H1 (cell line): ENCODE measurements at regions not wholly inside any gene's neighbourhood (a gene's known extent, or its start where the extent isn't known, plus 50 kb on each side); places are given as distances from the start of the nearest gene placed in this dataset.

ENCODE experiments used
- CTCF ChIA-PET: fragments of 300-600 bp; sonication (Branson Sonifier 250); formaldehyde crosslinking; loops from one replicate; lab custom pipeline; 2021; ENCODE audit not compliant: partially characterized antibody; lab: Charles Lee
- POLR2A ChIA-PET: fragments of 300-600 bp; sonication (Branson Sonifier 250); formaldehyde crosslinking; loops from one replicate; lab custom pipeline; 2021; ENCODE audit warnings: inconsistent platforms; ENCODE audit not compliant: partially characterized antibody; lab: Charles Lee
- DNase-seq, 2 experiments: peaks; one replicate each; pipeline versions ENCODE4 v3.0.0 to v3.0.0-alpha.2; 2010 to 2022; ENCODE audit warnings: low spot score in 2 of 2, low read depth in 1 of 2, mixed read lengths in 1 of 2
- FAIRE-seq: peaks from 2 replicates; lab custom pipeline; 2011; peaks lifted over from hg19 to GRCh38; lab: Jason Lieb, UNC
- H2AFZ ChIP-seq: 2 replicates; pipeline ENCODE4 v1.8.1; 2012; ENCODE audit warnings: low read length, inconsistent platforms
- H2AK5ac ChIP-seq: 2 replicates; pipeline ENCODE4 v1.6.1; 2013; ENCODE audit warnings: low read depth, low read length
- H2BK120ac ChIP-seq: replicated peaks from 2 replicates; pipeline ENCODE3; 2013; ENCODE audit warnings: low read depth, low read length, inconsistent platforms
- H2BK12ac ChIP-seq: 2 replicates; pipeline ENCODE4 v1.6.1; 2013; ENCODE audit warnings: low read depth, low read length
- H2BK15ac ChIP-seq: 2 replicates; pipeline ENCODE4 v1.6.1; 2013; ENCODE audit warnings: low read length
- H2BK20ac ChIP-seq: 2 replicates; pipeline ENCODE4 v1.6.1; 2013; ENCODE audit warnings: low read length
- H2BK5ac ChIP-seq: 2 replicates; pipeline ENCODE4 v1.6.1; 2013; ENCODE audit warnings: low read depth, low read length
- H3K14ac ChIP-seq: 2 replicates; pipeline ENCODE4 v1.6.1; 2013; ENCODE audit warnings: inconsistent platforms; ENCODE audit not compliant: insufficient read length
- H3K18ac ChIP-seq: 2 replicates; pipeline ENCODE4 v1.6.1; 2013; ENCODE audit warnings: low read length; ENCODE audit errors: extremely low read depth
- H3K23ac ChIP-seq: 2 replicates; pipeline ENCODE4 v1.6.1; 2013; ENCODE audit warnings: inconsistent platforms; ENCODE audit not compliant: insufficient read length
- H3K23me2 ChIP-seq: 2 replicates; pipeline ENCODE4 v1.6.1; 2013; ENCODE audit warnings: low read depth, low read length
- H3K27ac ChIP-seq: 2 replicates; pipeline ENCODE4 v1.6.1; 2011; ENCODE audit warnings: low read depth, low read length, inconsistent platforms
- H3K27me3 ChIP-seq, 4 experiments: replicated peaks in 1 of 4; 1 replicate in 1 of 4; 2 replicates in 3 of 4; pipeline versions ENCODE4 v1.6.1 to v1.8.1; 2011 to 2013; ENCODE audit warnings: low read length in 3 of 4, mild to moderate bottlenecking in 3 of 4, inconsistent platforms in 2 of 4, mixed read lengths in 2 of 4, moderate library complexity in 1 of 4; ENCODE audit not compliant: control insufficient read depth in 3 of 4, insufficient read depth in 3 of 4; ENCODE audit errors: extremely low read depth in 1 of 4
- H3K36me3 ChIP-seq, 4 experiments: 2 replicates each; pipeline versions ENCODE4 v1.6.1 to v1.8.1; 2011 to 2013; ENCODE audit warnings: mild to moderate bottlenecking in 4 of 4, low read length in 3 of 4, moderate library complexity in 2 of 4, control low read depth in 1 of 4, inconsistent platforms in 1 of 4; ENCODE audit not compliant: insufficient read depth in 4 of 4, control insufficient read depth in 2 of 4
- H3K4ac ChIP-seq: replicated peaks from 2 replicates; pipeline ENCODE3; 2013; ENCODE audit warnings: low read length, low read depth, mixed read lengths, inconsistent platforms; ENCODE audit not compliant: insufficient read length
- H3K4me1 ChIP-seq, 4 experiments: replicated peaks in 1 of 4; 1 replicate in 1 of 4; 2 replicates in 3 of 4; pipeline versions ENCODE4 v1.6.1 to v1.8.1; 2011 to 2013; ENCODE audit warnings: low read length in 3 of 4, inconsistent platforms in 2 of 4, mixed read lengths in 1 of 4; ENCODE audit not compliant: insufficient read depth in 4 of 4, control insufficient read depth in 3 of 4
- H3K4me2 ChIP-seq, 2 experiments: 2 replicates each; pipeline versions ENCODE4 v1.6.1 to v1.8.1; 2011 to 2013; ENCODE audit warnings: low read depth in 2 of 2, low read length in 2 of 2, control low read depth in 1 of 2, inconsistent platforms in 1 of 2, mild to moderate bottlenecking in 1 of 2; ENCODE audit not compliant: insufficient read depth in 1 of 2
- H3K4me3 ChIP-seq, 4 experiments: fragments of 200-600, 300-600 bp in 1 of 4; sonication (generic), shearing (Covaris generic), sonication (Bioruptor Twin) in 1 of 4; 2 replicates each; pipeline versions ENCODE4 v1.5.1 to v1.8.1; 2011 to 2016; ENCODE audit warnings: low read length in 4 of 4, low read depth in 3 of 4, control low read depth in 2 of 4, inconsistent platforms in 2 of 4, mild to moderate bottlenecking in 2 of 4, mixed read lengths in 1 of 4, moderate library complexity in 1 of 4; ENCODE audit not compliant: insufficient read depth in 2 of 4; ENCODE audit errors: extremely low read depth in 1 of 4
- H3K56ac ChIP-seq: replicated peaks from 2 replicates; pipeline ENCODE3; 2013; ENCODE audit warnings: low read depth, mild to moderate bottlenecking, mixed read lengths, low read length, inconsistent platforms; ENCODE audit not compliant: insufficient read length
- H3K79me1 ChIP-seq: 2 replicates; pipeline ENCODE4 v1.6.1; 2013; ENCODE audit warnings: low read depth, low read length, control low read depth
- H3K79me2 ChIP-seq, 2 experiments: 2 replicates each; pipeline versions ENCODE4 v1.6.1 to v1.8.1; 2012 to 2013; ENCODE audit warnings: low read length in 2 of 2, mild to moderate bottlenecking in 2 of 2, inconsistent platforms in 1 of 2; ENCODE audit not compliant: insufficient read depth in 2 of 2, control insufficient read depth in 1 of 2
- H3K9ac ChIP-seq, 4 experiments: replicated peaks in 1 of 4; 1 replicate in 1 of 4; 2 replicates in 3 of 4; pipeline versions ENCODE4 v1.6.1 to v1.8.1; 2011 to 2013; ENCODE audit warnings: low read depth in 3 of 4, low read length in 3 of 4, control low read depth in 2 of 4, mild to moderate bottlenecking in 2 of 4, moderate library complexity in 2 of 4, inconsistent platforms in 1 of 4; ENCODE audit errors: extremely low read depth in 1 of 4
- H3K9me3 ChIP-seq, 2 experiments: 2 replicates each; pipeline versions ENCODE4 v1.6.1 to v1.8.1; 2012 to 2013; ENCODE audit warnings: mild to moderate bottlenecking in 2 of 2, moderate library complexity in 2 of 2, control low read depth in 1 of 2, inconsistent platforms in 1 of 2, low read depth in 1 of 2, low read length in 1 of 2, mixed read lengths in 1 of 2; ENCODE audit not compliant: insufficient read depth in 2 of 2
- H4K20me1 ChIP-seq, 2 experiments: replicated peaks in 1 of 2; 2 replicates each; pipeline versions ENCODE3 to v1.8.1; 2011 to 2013; ENCODE audit warnings: inconsistent platforms in 2 of 2, low read length in 2 of 2, mild to moderate bottlenecking in 1 of 2; ENCODE audit not compliant: insufficient read depth in 2 of 2, control insufficient read depth in 1 of 2
- H4K5ac ChIP-seq: 2 replicates; pipeline ENCODE4 v1.6.1; 2013; ENCODE audit warnings: low read length, low read depth, mixed read lengths, inconsistent platforms; ENCODE audit not compliant: insufficient read length
- H4K8ac ChIP-seq: 2 replicates; pipeline ENCODE4 v1.8.0; 2013; ENCODE audit warnings: mild to moderate bottlenecking, moderate library complexity, low read length, inconsistent platforms; ENCODE audit not compliant: insufficient read depth; ENCODE audit errors: extremely low read depth
- H4K91ac ChIP-seq: replicated peaks from 2 replicates; pipeline ENCODE3; 2013; ENCODE audit warnings: low read length, mixed read lengths, inconsistent platforms; ENCODE audit not compliant: insufficient read length
- ATF2 ChIP-seq: IDR thresholded peaks from 2 replicates; pipeline ENCODE4 v1.6.1; 2012; ENCODE audit warnings: low read length, inconsistent platforms
- BACH1 ChIP-seq: IDR thresholded peaks from 2 replicates; pipeline ENCODE4 v1.6.1; 2012; ENCODE audit warnings: low read length, improper control_type of control experiment
- BCL11A ChIP-seq, 2 experiments: IDR thresholded peaks; one replicate each; pipeline ENCODE4 v1.6.1; 2011; ENCODE audit warnings: low read depth in 2 of 2, low read length in 2 of 2, mild to moderate bottlenecking in 2 of 2
- GTF2F1 ChIP-seq: IDR thresholded peaks from 2 replicates; pipeline ENCODE4 v1.6.1; 2012; ENCODE audit warnings: low read depth, low read length, improper control_type of control experiment, borderline replicate concordance
- NANOG ChIP-seq: IDR thresholded peaks from 2 replicates; pipeline ENCODE4 v1.6.1; 2011; ENCODE audit warnings: low read length, low read depth, mild to moderate bottlenecking, inconsistent platforms; ENCODE audit not compliant: insufficient read depth, poor library complexity, severe bottlenecking
- PHF8 ChIP-seq: fragments of 200-600 bp; sonication (generic); conservative IDR thresholded peaks from 2 replicates; pipeline ENCODE4 v1.7.1; 2012; ENCODE audit warnings: low read depth, mild to moderate bottlenecking, inconsistent platforms, low read length, moderate library complexity
- POLR2A ChIP-seq, 2 experiments: IDR thresholded peaks; 1 replicate in 1 of 2; 2 replicates in 1 of 2; pipeline ENCODE4 v1.6.1; 2011; ENCODE audit warnings: low read depth in 2 of 2, low read length in 2 of 2, mild to moderate bottlenecking in 2 of 2; ENCODE audit errors: control extremely low read depth in 1 of 2
- RFX5 ChIP-seq: IDR thresholded peaks from 2 replicates; pipeline ENCODE4 v1.6.1; 2011; ENCODE audit warnings: low read depth, low read length, improper control_type of control experiment, borderline replicate concordance
- SIN3A ChIP-seq, 2 experiments: IDR thresholded peaks in 1 of 2; conservative IDR thresholded peaks in 1 of 2; 2 replicates each; pipeline ENCODE4 v1.6.1; 2011 to 2012; ENCODE audit warnings: low read length in 2 of 2, improper control_type of control experiment in 1 of 2, low read depth in 1 of 2, mild to moderate bottlenecking in 1 of 2
- SIRT6 ChIP-seq: IDR thresholded peaks from one replicate; pipeline ENCODE4 v1.7.1; 2012; ENCODE audit warnings: low read length, inconsistent platforms
- SP1 ChIP-seq: IDR thresholded peaks from 2 replicates; pipeline ENCODE4 v1.6.1; 2011; ENCODE audit warnings: low read depth, low read length
- TAF1 ChIP-seq: IDR thresholded peaks from 2 replicates; pipeline ENCODE4 v1.6.1; 2011; ENCODE audit warnings: mild to moderate bottlenecking, low read depth, low read length
- YY1 ChIP-seq: IDR thresholded peaks from 2 replicates; pipeline ENCODE4 v1.6.1; 2011; ENCODE audit warnings: low read depth, mild to moderate bottlenecking, low read length
- WGBS, 2 experiments: shearing (Covaris generic) in 1 of 2; methylation state at CpG; one replicate each; pipeline versions ENCODE4 v1.1.6 to v1.1.7; 2013 to 2015; ENCODE audit warnings: low lambda C conversion rate in 2 of 2, mixed read lengths in 2 of 2, inconsistent platforms in 1 of 2, low coverage in 1 of 2, missing lambda C conversion rate in 1 of 2; ENCODE audit not compliant: insufficient replicate concordance in 2 of 2, insufficient coverage in 1 of 2, insufficient read length in 1 of 2; ENCODE audit errors: extremely low coverage in 1 of 2, missing lambda C conversion rate in 1 of 2; 5-methylcytosine and 5-hydroxymethylcytosine counted together

DNA sequence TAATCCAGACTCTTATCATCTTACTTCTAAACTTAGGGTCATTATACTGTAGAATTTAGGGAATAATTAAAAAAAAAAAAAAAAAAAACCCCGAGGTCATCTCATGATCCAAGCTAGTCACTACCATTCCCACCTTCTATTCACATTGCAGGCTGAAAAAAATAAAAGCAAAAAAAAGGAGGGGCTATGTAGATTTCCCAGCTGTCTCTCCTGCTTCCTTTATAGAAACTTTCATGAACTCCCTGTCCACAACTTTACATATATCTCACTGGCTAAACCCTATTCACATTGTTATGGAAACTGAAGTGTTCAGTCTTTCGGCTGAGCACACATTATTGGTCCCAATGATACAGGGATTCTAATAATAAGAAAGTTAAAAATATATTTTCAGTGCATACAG, 156.2 kb upstream of the TP63 start:
- H2BK12ac ChIP-seq, result no peak overlapping the region
- H3K4me3 ChIP-seq, result no peak overlapping the region
- no peak overlapping the region for H2AK5ac ChIP-seq
- H3K23me2 ChIP-seq, result no peaks in the 10 kb centered on the region
- H3K36me3 ChIP-seq, result no peaks in the 10 kb centered on the region
- FAIRE-seq (no peak), DNase-seq (no peak)
- no peak overlapping the region for H3K18ac ChIP-seq
- ChIA-PET CTCF (interaction anchor here (0.6 kb wide), 1 partner anchor 31 kb away, joined by 3 read pairs; no protein-coding TSS in a partner anchor), POLR2A (no interaction called here)
- H4K20me1 ChIP-seq, result no peaks in the 10 kb centered on the region
- no peak overlapping the region for H3K23ac ChIP-seq
- H3K4me1 ChIP-seq, result no peaks in the 10 kb centered on the region
- H2BK20ac ChIP-seq, result no peak overlapping the region
- H3K79me1 ChIP-seq, result no peaks in the 10 kb centered on the region
- H3K27me3 ChIP-seq, result no peaks in the 10 kb centered on the region
- H4K5ac ChIP-seq, result no peak overlapping the region
- H3K4me2 ChIP-seq, result no peak overlapping the region
- H2BK5ac ChIP-seq, result no peak overlapping the region
- H3K56ac ChIP-seq, result no peak overlapping the region
- no peak overlapping the region for H2BK120ac ChIP-seq
- H2BK15ac ChIP-seq, result no peak overlapping the region
- H3K9ac ChIP-seq, result no peak overlapping the region
- H3K27ac ChIP-seq, result no peak overlapping the region
- H4K8ac ChIP-seq, result no peak overlapping the region
- no peak overlapping the region for H4K91ac ChIP-seq
- H3K14ac ChIP-seq, result no peak overlapping the region
- H3K4ac ChIP-seq, result no peak overlapping the region
- H3K9me3 ChIP-seq, result no peaks in the 10 kb centered on the region
- no peaks in the 10 kb centered on the region for H3K79me2 ChIP-seq
- 87% methylated on average over 2 of the region's 2 CpGs; no CpG with 5 or more reads in 1 of the 2 experiments for WGBS, 2 experiments
- H2AFZ ChIP-seq, result no peak overlapping the region
- TF ChIP-seq NANOG (no peak), SP1 (no peak), RFX5 (no peak), BCL11A (IDR thresholded peaks at IDR 0.05; ENCODE audit: low read depth in 2 of 2, low read length in 2 of 2) (no peak), TAF1 (no peak), ATF2 (no peak), BACH1 (no peak), SIN3A (conservative IDR thresholded peaks at IDR 0.05 in 1 of 2, IDR thresholded peaks at IDR 0.05 in 1 of 2; ENCODE audit: low read depth in 1 of 2, low read length in 2 of 2) (no peak), SIRT6 (no peak), GTF2F1 (no peak), YY1 (no peak), POLR2A (IDR thresholded peaks at IDR 0.05; ENCODE audit: control extremely low read depth in 1 of 2, low read depth in 2 of 2, low read length in 2 of 2) (no peak), PHF8 (no peak)
